NCI-H2171 (cell line): ENCODE measurements at regions not wholly inside any gene's neighbourhood (a gene's known extent, or its start where the extent isn't known, plus 50 kb on each side); places are given as distances from the start of the nearest gene placed in this dataset.

Experiments
- DNase-seq: peaks from one replicate; lab custom pipeline; 2025; lab: John Stamatoyannopoulos, UW

DNA sequence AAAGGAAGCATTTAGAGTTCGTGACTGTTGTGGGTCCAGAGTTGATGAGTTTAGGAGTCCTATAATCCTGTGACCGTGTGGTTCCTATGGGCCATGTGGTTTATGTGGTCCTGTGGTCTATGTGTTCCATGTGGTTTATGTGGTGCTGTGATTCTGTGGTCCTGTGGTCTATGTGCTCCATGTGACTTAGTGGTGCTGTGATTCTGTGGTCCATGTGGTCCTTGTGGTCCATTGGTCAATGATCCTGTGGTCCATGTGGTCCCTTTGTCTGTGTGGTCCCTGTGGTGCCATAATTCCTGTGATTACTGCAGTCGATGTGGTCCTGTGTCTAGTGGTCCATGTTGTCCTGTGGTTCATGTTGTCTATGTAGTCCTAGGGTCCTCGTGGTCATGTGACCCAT, 167.3 kb downstream of the TMEM18 start:
- DNase-seq = no peak

DNA sequence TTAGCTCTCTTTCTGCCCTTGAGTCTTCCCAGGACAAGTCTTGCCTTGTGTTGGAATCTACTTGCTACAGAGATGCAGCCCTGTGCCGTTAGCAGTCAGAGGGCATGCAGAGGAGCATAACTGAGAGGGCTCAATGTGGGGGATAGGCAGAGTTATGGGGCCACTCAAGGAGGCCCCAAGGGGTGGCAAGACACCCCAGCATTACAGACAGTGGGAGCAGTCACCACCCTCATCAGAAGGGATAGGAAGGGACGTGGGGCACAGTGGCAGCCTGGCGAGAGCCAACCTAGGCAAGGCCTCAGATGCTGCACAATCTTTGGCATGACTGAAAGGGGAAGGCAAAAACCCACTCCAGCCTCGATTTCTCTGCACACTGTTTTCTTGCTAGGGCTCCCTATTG, 169.1 kb downstream of the TMEM18 start:
- no peak for DNase-seq

DNA sequence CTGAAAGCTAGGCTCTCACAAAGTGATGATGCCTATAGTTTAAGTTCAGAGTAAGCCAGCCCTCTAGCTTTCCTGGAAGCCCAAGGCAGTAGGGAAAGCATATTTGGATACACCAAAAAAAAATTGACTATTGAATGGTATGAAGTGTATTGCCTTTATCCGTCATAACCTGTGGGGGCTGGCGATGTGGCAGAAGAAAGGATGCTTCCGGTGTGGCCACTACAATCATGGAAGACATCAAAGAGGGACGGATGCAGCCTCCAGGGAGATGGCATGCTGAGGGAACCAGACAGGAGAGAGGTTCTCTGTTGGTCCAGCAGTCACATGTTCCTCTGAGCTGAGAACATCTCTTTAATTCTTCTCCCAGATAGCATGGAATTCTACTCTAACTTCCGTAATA, 170.3 kb downstream of the TMEM18 start:
- DNase-seq = no peak

DNA sequence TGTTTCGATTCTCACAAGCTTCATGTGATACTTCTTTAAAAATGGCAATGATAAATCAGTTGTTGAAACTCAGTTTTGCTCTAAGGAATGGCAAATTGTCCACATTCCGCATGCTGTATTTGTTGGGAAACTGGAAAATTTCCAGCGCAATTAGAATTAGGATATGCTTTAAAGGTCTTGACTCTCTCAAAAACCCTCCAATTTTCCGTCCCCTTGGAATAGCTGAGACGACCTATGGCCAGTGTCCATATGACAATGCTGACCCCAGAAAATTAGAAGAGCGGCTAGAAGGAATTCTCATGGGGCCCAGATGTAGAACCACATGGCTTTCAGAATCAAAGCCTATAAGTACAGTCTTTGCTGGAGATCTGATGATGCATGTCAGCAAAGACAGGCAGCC, 170.8 kb downstream of the TMEM18 start:
- DNase-seq = no peak

DNA sequence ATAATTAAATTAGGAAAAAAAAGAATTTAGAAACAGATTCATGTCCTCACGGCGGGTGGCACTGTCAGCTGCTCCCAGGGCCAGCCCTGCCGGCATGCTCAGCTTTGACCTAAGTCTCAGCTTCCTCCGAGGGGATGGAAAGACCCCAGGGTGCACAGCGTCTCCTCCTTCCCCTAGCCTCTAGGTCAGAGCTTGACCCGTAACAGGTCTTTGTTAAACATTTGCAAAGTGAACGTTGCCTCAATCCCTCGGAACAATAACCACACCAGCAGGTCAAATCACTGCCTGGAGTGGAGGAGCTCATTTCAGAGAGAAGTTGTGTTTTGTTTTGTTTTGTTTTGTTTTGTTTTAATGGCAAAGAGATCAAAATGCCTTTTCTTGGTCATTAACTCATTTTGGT, 171.3 kb downstream of the TMEM18 start:
- no peak for DNase-seq

DNA sequence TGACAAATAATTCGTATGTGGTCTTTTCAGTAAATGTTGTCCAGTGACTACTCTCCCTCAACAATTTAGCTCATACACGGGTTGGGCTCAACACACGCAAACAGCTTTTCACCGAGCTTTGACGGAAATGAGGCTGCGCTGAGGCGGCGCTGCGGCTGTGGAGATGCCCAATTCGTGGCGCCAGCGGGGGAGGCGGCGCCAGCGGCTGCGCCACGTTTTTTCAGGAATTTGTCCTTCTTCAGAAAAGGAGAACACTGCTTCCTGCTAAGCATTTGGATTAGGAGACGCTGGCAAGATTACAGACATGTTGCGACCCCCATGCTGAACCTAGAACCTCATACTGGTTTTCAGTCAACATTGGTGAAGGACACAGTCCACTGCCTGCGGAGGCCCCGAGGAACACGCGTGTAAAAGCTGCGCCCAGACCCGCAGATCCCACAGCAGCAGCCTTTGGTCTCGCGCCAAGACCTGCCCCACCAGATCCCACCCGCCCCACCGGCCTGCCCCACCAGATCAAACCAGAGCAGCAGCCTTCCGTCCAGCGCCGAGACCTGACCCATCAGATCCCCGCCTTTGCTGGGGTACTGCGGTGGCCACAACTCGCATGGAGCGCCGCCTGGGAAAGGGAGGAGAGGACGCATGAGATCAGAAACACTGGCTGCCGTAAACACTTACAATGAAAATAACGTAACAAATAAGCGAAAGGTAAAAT, 173.8 kb downstream of the TMEM18 start:
- DNase-seq = no peak

DNA sequence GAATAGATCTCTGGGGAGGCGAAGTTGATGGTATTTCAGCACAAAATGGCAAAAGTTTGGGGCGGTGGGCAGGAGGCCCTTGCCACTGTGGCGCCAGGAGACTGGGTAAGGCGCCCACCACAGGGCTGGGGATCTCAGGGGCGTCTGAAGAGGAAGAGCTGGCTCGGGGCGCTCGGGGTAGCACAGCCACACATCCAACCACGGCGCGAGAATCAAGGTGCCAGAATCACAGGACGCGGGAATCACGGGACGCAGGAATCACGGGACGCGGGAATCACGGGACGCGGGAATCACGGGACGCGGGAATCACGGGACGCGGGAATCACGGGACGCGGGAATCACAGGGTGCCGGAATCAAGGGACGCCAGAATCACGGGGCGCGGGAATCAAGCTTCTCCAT, 174.4 kb downstream of the TMEM18 start:
- no peak for DNase-seq

DNA sequence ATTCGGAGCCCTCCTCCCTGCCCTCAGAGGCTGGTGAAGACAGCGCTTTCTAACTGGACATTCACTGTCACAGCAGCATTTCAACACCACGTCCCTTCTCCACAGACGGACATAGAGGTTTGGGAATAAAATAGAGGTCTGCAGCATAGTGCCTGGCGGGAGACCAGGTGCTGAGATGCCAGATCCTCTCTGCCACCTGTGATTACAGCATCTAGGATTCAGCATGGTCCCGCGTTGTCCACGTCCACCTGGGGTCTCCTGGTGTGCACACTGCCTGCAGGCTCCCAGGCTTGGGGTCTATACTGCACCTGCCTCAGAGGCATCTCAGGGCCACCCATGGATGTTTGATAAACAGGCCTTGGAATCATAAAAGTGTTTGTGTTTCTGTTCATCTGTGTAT, 175.5 kb downstream of the TMEM18 start:
- DNase-seq = no peak

GRCh38 chr2:501130-501529, 176.1 kb downstream of the TMEM18 start:
- DNase-seq = no peak

GRCh38 chr2:499726-500125, 177.5 kb downstream of the TMEM18 start:
- DNase-seq = no peak

DNA sequence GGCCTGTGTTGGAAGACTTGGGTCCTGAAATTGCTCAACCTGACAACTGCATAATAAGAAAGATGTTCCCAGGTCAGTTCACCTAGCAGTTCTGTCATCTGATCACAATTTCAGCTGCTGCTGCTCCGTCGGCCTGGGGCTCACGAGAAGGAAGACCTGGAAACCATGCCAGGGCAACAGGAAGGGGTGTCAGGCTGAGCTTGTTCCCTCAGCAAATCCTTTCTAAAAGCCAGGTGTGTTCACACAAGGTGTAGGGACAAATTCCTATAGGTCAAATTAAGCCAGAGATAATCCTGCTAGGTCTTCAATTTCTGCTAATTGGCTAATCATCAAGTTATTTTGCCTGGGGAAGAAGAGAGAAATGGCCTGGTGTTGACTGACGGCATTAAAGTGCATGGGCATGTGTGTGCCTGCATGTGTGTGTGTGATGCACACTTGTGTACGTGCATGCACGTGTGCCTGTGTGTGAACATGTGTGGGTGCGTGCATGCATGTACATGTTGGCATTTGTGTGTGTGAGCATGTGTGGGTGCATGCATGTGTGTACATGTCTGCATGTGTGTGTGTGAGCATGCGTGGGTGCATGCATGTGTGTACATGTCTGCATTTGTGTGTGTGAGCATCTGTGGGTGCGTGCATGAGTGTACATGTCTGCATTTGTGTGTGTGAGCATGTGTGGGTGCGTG, 178.6 kb downstream of the TMEM18 start:
- DNase-seq = no peak

DNA sequence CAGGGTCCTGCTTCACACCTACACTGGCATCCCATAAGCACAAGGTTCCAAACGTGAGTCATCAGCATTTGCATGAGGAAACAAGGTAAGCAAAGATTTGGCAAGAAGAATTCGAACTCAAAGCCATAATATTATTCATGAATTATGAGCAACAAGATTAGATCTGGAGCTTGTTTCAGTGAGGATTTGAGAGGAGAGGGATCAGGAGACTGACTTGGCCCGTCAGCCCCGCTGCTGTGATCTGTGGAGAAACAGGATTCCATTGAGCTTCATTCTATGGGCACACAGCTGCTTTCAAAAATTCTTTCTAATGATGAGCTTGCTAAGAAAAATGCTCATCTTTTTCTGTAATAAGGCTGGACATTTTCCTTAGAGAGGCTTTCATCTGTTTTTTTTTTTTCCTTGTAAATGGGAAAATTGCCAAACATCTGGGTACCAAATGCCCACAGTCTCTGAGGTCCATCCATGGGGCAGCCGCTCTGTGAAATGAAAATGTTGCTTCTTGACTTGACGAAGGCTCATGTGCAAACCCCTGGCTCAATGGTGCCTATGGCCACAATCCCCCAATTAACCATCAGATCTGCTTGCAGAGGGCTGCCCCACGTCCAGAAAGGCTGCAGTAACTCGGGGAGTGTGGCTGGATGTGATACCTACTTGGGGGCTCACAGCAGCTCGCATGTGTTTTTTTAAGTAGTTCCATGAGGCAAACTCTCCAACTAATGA, 179.3 kb downstream of the TMEM18 start:
- DNase-seq = no peak

GRCh38 chr2:496729-497128, 180.5 kb downstream of the TMEM18 start:
- DNase-seq = no peak

GRCh38 chr2:495745-496275, 181.4 kb downstream of the TMEM18 start:
- no peak for DNase-seq

GRCh38 chr2:494853-495252, 182.4 kb downstream of the TMEM18 start:
- DNase-seq = no peak

GRCh38 chr2:493228-493627, 184.0 kb downstream of the TMEM18 start:
- DNase-seq = no peak

DNA sequence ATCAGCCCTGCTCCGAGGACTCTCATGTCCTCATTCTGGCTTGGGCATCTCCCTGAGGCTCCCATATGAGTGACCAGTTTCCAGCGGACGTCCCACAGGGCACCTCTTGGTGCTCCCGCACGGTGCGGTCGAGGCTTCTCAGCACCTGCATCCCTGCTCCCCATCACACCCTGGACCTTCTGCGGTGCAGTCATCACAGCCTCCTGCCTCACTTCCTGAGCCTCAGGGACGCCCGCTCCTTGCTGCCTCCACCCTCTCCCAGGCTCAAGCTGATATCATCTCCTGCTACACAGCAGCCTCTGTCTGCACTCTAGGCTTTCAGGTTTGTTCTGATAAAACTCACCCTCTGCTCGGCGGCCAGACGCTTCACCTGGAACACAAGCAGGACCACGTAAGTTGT, 185.0 kb downstream of the TMEM18 start:
- DNase-seq = no peak

GRCh38 chr2:489838-490237, 187.4 kb downstream of the TMEM18 start:
- DNase-seq = no peak

DNA sequence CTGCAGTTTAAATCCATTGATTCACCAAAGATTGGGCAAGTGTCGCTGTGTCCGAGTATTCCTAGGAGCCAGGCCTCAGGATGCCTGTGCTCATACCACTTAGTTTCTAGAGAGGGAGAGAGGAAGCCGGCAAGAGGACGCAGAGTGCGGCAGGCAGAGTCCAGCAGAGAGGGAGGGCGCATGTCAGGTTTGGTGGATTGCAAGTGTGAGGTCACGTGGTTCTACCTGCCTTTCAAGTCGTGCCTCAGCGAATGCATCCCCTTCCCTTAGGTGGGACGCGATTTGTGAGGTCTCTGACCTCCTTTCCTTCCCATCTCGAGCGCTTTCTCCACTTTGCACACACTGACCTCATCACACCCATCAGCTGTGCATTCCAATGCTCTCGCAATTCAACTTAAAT, 188.1 kb downstream of the TMEM18 start:
- no peak for DNase-seq

- DNase-seq = no peak
These were observed 189.8 kb downstream of the TMEM18 start for GRCh38 chr2:487186-488079.

GRCh38 chr2:486371-486770, 190.8 kb downstream of the TMEM18 start:
- no peak for DNase-seq

- no peak for DNase-seq
These were observed 193.5 kb upstream of the ALKAL2 start for GRCh38 chr2:481388-481787.
